BLaER1 treated with 17β-estradiol and CSF1 and Interleukin-3, amounts not matched to agents 10 nM and 100 nM (cell line): ENCODE measurements at regions not wholly inside any gene's neighbourhood (a gene's known extent, or its start where the extent isn't known, plus 50 kb on each side); places are given as distances from the start of the nearest gene placed in this dataset.

Source experiments
- H3K27ac ChIP-seq, 11 experiments: shearing (Covaris generic); formaldehyde crosslinking; 2 replicates each; pipeline ENCODE4 v1.8.1; 2022
- H3K27me3 ChIP-seq, 11 experiments: shearing (Covaris generic); formaldehyde crosslinking; 2 replicates each; pipeline ENCODE4 v1.8.1; 2022
- H3K36me3 ChIP-seq, 11 experiments: shearing (Covaris generic); formaldehyde crosslinking; 2 replicates each; pipeline ENCODE4 v1.8.1; 2022
- H3K4me1 ChIP-seq, 10 experiments: shearing (Covaris generic); formaldehyde crosslinking; 2 replicates each; pipeline ENCODE4 v1.8.1; 2022
- H3K4me2 ChIP-seq, 11 experiments: shearing (Covaris generic); formaldehyde crosslinking; 2 replicates each; pipeline ENCODE4 v1.8.1; 2022
- H3K4me3 ChIP-seq, 10 experiments: shearing (Covaris generic); formaldehyde crosslinking; 2 replicates each; pipeline ENCODE4 v1.8.1; 2022
- H3K9ac ChIP-seq, 11 experiments: shearing (Covaris generic); formaldehyde crosslinking; 2 replicates each; pipeline ENCODE4 v1.8.1; 2022
- H3K9me3 ChIP-seq, 11 experiments: shearing (Covaris generic); formaldehyde crosslinking; replicated peaks in 1 of 11; 2 replicates each; pipeline ENCODE4 v1.8.1; 2022
- H4K20me1 ChIP-seq, 11 experiments: shearing (Covaris generic); formaldehyde crosslinking; 2 replicates each; pipeline ENCODE4 v1.8.1; 2022
- Cebpa-rat ChIP-seq, 11 experiments: shearing (Covaris generic); IDR thresholded peaks; 2 replicates each; pipeline ENCODE4 v1.8.1; 2022

- Histone ChIP-seq H3K4me3 (no peak overlapping the region), H4K20me1 (no peaks in the 10 kb centered on the region), H3K9me3 (no peaks in the 10 kb centered on the region), H3K27me3 (no peaks in the 10 kb centered on the region), H3K27ac (no peak overlapping the region), H3K4me2 (no peak overlapping the region), H3K36me3 (no peaks in the 10 kb centered on the region), H3K9ac (no peak overlapping the region), H3K4me1 (no peaks in the 10 kb centered on the region)
- no peak for TF ChIP-seq Cebpa-rat (IDR thresholded peaks at IDR 0.05)
These were observed 179.3 kb downstream of the BARHL2 start for GRCh38 chr1:90537606-90538362.

DNA sequence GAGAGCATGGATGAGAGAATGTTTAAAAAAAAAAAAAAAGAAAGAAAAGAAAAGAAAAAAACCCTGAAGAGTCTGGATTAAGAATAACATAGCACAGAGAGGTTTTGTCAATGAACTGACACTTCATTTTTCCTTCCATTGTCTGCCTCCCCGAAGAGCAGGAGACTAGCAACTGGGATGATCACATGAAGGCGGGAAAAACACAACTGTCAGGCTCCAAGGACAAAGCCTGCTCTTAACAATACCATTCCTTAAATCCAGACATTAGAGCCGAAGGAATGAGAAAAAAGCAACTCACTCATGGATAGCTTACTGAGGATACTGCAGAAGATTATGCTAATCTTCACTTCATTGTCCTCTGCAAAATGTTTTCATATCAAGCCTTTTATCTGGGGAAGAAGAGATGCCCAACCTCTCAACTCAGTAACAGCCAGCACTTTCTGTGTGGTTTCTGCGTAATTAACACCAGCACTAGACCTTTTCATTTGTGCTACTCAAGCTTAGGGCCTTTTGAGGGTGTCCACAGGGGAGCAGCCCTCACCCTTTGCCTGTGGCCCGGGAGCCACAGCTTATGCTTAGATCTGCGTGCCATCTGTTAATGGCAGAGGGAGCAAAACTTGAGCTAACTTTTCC, 182.3 kb downstream of the BARHL2 start:
- Histone ChIP-seq H3K36me3 (no peaks in the 10 kb centered on the region), H3K4me1 (no peaks in the 10 kb centered on the region), H3K9me3 (no peaks in the 10 kb centered on the region), H3K27ac (no peak overlapping the region), H3K4me3 (no peak overlapping the region), H3K4me2 (no peak overlapping the region), H3K9ac (no peak overlapping the region), H4K20me1 (no peaks in the 10 kb centered on the region), H3K27me3 (no peaks in the 10 kb centered on the region)
- TF ChIP-seq Cebpa-rat (IDR thresholded peaks at IDR 0.05), result no peak

GRCh38 chr1:90534116-90534515, 183.0 kb downstream of the BARHL2 start:
- Histone ChIP-seq H3K27ac (no peak overlapping the region), H3K36me3 (no peaks in the 10 kb centered on the region), H4K20me1 (no peaks in the 10 kb centered on the region), H3K27me3 (no peaks in the 10 kb centered on the region), H3K4me2 (no peak overlapping the region), H3K4me1 (no peaks in the 10 kb centered on the region), H3K9me3 (no peaks in the 10 kb centered on the region), H3K9ac (no peak overlapping the region), H3K4me3 (no peak overlapping the region)
- no peak for TF ChIP-seq Cebpa-rat (IDR thresholded peaks at IDR 0.05)

DNA sequence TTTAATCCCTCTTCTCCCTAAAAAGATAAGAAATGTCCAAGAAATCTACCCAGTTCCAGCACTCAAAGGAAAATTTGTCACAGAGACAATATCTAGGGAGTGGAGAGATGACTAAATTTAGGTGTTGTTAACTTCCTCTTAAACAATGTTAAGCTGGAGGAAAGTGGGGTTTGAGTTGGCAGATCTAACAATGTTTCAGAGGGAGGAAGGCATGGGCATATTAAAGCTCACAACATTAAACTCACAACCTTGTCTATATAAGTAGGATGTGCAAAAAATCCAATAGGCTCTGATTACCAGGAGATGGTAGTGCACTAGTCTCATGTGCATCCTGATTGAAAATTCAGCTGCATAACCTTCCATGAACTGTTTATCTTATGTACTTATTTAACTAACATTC, 190.1 kb downstream of the BARHL2 start:
- no peaks in the 10 kb centered on the region for H4K20me1 ChIP-seq
- no peaks in the 10 kb centered on the region for H3K4me1 ChIP-seq
- no peaks in the 10 kb centered on the region for H3K9me3 ChIP-seq
- no peak overlapping the region for H3K4me2 ChIP-seq
- no peak for TF ChIP-seq Cebpa-rat (IDR thresholded peaks at IDR 0.05)
- H3K9ac ChIP-seq, result no peak overlapping the region
- H3K27me3 ChIP-seq, result no peaks in the 10 kb centered on the region
- no peak overlapping the region for H3K4me3 ChIP-seq
- H3K36me3 ChIP-seq, result no peaks in the 10 kb centered on the region
- no peak overlapping the region for H3K27ac ChIP-seq

DNA sequence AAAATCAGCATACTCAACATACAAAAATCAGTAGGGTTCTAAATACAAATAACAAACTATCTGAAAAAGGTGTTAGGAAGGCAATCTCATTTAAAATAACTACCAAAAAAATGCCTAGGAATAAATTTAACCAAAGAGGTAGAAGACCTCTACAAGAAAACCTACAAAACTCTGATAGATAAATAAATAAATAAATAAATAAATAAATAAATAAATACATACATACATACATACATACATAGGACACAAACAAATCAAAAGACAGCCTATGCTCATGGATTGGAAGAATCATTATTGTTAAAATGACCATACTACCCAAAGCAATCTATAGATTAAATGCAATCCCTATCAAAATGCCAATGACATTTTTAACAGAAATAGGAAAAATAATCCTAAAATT, 194.7 kb downstream of the BARHL2 start:
- no peaks in the 10 kb centered on the region for H3K4me1 ChIP-seq
- no peak overlapping the region for H3K9ac ChIP-seq
- no peaks in the 10 kb centered on the region for H3K36me3 ChIP-seq
- TF ChIP-seq Cebpa-rat (IDR thresholded peaks at IDR 0.05), result no peak
- no peaks in the 10 kb centered on the region for H4K20me1 ChIP-seq
- H3K9me3 ChIP-seq, result peaks cover 0 to 19% (median 0%) of the 10 kb centered on the region in 11 experiments; a peak in 6 of 22 replicates
- H3K27me3 ChIP-seq, result no peaks in the 10 kb centered on the region
- H3K27ac ChIP-seq, result no peak overlapping the region
- no peak overlapping the region for H3K4me2 ChIP-seq
- no peak overlapping the region for H3K4me3 ChIP-seq

DNA sequence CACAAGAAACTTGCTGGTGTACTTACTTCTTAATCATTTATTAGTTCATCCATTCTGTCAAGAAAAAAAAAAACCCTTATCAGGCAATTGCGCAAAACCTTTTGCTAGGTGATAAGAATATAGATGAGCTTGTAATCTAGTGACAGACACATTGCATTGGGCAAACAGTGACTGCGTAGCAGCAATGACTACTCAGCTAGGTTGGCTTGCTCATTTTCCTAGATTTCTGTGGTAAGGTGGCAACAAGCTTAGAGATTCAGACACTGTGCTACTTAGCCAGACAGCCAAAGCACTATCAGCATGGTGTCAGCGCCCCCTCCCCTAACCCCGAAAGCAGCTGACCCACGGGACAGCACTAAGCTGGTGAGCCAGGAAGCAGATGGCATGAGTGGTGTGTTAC, 203.1 kb downstream of the BARHL2 start:
- no peak overlapping the region for H3K27ac ChIP-seq
- H3K36me3 ChIP-seq, result no peaks in the 10 kb centered on the region
- no peak for TF ChIP-seq Cebpa-rat (IDR thresholded peaks at IDR 0.05)

GRCh38 chr1:90512441-90512840, 204.7 kb downstream of the BARHL2 start:
- Histone ChIP-seq H3K4me2 (no peak overlapping the region), H3K36me3 (no peaks in the 10 kb centered on the region), H3K4me1 (no peaks in the 10 kb centered on the region), H3K9ac (no peak overlapping the region), H3K27me3 (no peaks in the 10 kb centered on the region), H3K4me3 (no peak overlapping the region), H4K20me1 (no peaks in the 10 kb centered on the region), H3K9me3 (no peaks in the 10 kb centered on the region), H3K27ac (no peak overlapping the region)
- no peak for TF ChIP-seq Cebpa-rat (IDR thresholded peaks at IDR 0.05)

More for the DNA sequence above, 203.1 kb downstream of the BARHL2 start:
- Histone ChIP-seq H3K9ac (no peak overlapping the region), H3K27me3 (no peaks in the 10 kb centered on the region), H3K4me2 (no peak overlapping the region), H3K9me3 (peaks cover 0 to 15% (median 0%) of the 10 kb centered on the region in 11 experiments; a peak in 6 of 22 replicates), H3K4me1 (no peaks in the 10 kb centered on the region), H3K4me3 (no peak overlapping the region), H4K20me1 (no peaks in the 10 kb centered on the region)

DNA sequence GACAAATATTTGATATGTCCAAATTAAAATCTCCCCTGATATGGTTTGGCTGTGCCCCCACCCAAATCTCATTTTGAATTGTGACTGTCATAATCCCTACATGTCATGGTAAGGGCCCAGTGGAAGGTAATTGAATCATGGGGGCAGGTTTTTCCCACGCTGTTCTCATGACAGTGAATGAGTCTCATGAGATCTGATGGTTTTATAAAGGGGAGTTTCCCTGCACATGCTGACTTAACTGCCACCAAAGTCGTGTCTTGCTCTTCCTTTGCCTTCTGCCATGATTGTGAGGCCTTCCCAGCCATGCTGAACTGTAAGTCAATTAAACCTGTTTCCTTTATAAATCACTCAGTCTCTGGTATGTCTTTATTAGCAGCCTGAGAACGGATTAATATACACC, 207.0 kb downstream of the BARHL2 start:
- no peak overlapping the region for H3K4me2 ChIP-seq
- H3K36me3 ChIP-seq, result no peaks in the 10 kb centered on the region
- no peak overlapping the region for H3K27ac ChIP-seq
- H3K27me3 ChIP-seq, result no peaks in the 10 kb centered on the region
- H3K9ac ChIP-seq, result no peak overlapping the region
- H3K4me3 ChIP-seq, result no peak overlapping the region
- H3K9me3 ChIP-seq, result no peaks in the 10 kb centered on the region
- H4K20me1 ChIP-seq, result no peaks in the 10 kb centered on the region
- no peaks in the 10 kb centered on the region for H3K4me1 ChIP-seq
- no peak for TF ChIP-seq Cebpa-rat (IDR thresholded peaks at IDR 0.05)

GRCh38 chr1:90509225-90510048, 207.7 kb downstream of the BARHL2 start:
- H4K20me1 ChIP-seq, result no peaks in the 10 kb centered on the region
- TF ChIP-seq Cebpa-rat (IDR thresholded peaks at IDR 0.05), result no peak
- no peaks in the 10 kb centered on the region for H3K36me3 ChIP-seq
- no peak overlapping the region for H3K4me3 ChIP-seq
- no peak overlapping the region for H3K9ac ChIP-seq
- no peak overlapping the region for H3K27ac ChIP-seq
- H3K4me2 ChIP-seq, result no peak overlapping the region
- no peaks in the 10 kb centered on the region for H3K4me1 ChIP-seq
- H3K9me3 ChIP-seq, result no peaks in the 10 kb centered on the region
- H3K27me3 ChIP-seq, result no peaks in the 10 kb centered on the region
